AG04449 (cell line): ENCODE measurements at regions not wholly inside any gene's neighbourhood (a gene's known extent, or its start where the extent isn't known, plus 50 kb on each side); places are given as distances from the start of the nearest gene placed in this dataset.

Experiments
- CTCF ChIA-PET: fragments of 350-600 bp; formaldehyde crosslinking; extraction: SDS; loops from one replicate; lab custom pipeline; 2021; ENCODE audit warnings: antibody characterized with exemption; lab: Yijun Ruan, JAX
- POLR2A ChIA-PET: fragments of 400-600, 350-600 bp; formaldehyde crosslinking; extraction: SDS; loops from one replicate; lab custom pipeline; 2020; ENCODE audit warnings: antibody characterized with exemption, inconsistent platforms; lab: Yijun Ruan, JAX
- DNase-seq: peaks from one replicate; pipeline ENCODE4 v3.0.0-alpha.2; 2010; ENCODE audit warnings: low read depth, low spot score
- H3K4me3 ChIP-seq: 2 replicates; pipeline ENCODE4 v1.5.1; 2011; ENCODE audit warnings: low read depth, mild to moderate bottlenecking, control low read depth, low read length
- CTCF ChIP-seq: IDR thresholded peaks from one replicate; pipeline ENCODE4 v1.5.1; 2011; ENCODE audit warnings: mild to moderate bottlenecking, moderate library complexity, low read length, control low read depth, inconsistent platforms; ENCODE audit not compliant: insufficient read depth; ENCODE audit errors: missing control alignments

DNA sequence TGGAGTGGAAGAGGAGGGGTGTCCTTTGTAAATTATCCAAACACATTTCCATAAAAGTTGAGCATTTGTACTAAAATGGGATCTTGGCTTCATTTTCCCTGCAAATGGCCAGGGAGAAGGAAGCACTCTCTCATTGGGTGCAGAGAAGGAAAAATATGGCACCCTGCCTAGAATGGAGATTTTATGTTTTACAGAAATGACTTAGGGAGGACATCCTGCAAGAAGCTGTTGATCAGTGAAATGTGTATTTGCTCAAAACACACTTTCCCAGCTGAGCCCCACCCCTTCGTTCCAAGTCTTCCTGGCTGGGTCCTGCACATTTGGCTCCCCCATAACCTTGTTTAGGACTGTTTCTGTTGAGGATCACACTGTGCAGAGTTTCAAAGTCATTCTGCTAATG is 213.5 kb upstream of the TAPT1 start:
- CTCF ChIA-PET = interaction anchor here (1.0 to 3.3 kb wide), 5 partner anchors 13 to 412 kb away, joined by 3 to 14 read pairs (median 3); no protein-coding TSS in a partner anchor
- POLR2A ChIA-PET = no interaction called here
- no peak overlapping the region for H3K4me3 ChIP-seq
- DNase-seq = no peak
- TF ChIP-seq CTCF = no peak

- TF ChIP-seq CTCF = no peak
Observed at GRCh38 chr4:16438986-16439385, 212.7 kb upstream of the TAPT1 start.

GRCh38 chr4:16437836-16438235 is 211.6 kb upstream of the TAPT1 start:
- no peak overlapping the region for H3K4me3 ChIP-seq
- DNase-seq = no peak
- CTCF ChIA-PET = interaction anchor here (0.7 to 3.3 kb wide), 6 partner anchors 10 to 149 kb away, joined by 3 to 14 read pairs (median 6); no protein-coding TSS in a partner anchor
- no peak for TF ChIP-seq CTCF
- POLR2A ChIA-PET = no interaction called here

More at GRCh38 chr4:16438986-16439385, 212.7 kb upstream of the TAPT1 start:
- CTCF ChIA-PET = interaction anchor here (1.0 to 3.3 kb wide), 6 partner anchors 8 to 411 kb away, joined by 3 to 14 read pairs (median 6); no protein-coding TSS in a partner anchor
- peak; percentile 45 for DNase-seq
- POLR2A ChIA-PET = no interaction called here
- H3K4me3 ChIP-seq = no peak overlapping the region

GRCh38 chr4:16431866-16432265 is 205.6 kb upstream of the TAPT1 start:
- no peak overlapping the region for H3K4me3 ChIP-seq
- TF ChIP-seq CTCF = no peak
- ChIA-PET POLR2A (no interaction called here), CTCF (interaction anchor here (0.9 to 2.2 kb wide), 3 partner anchors 11 to 18 kb away, joined by 3 to 6 read pairs (median 4); no protein-coding TSS in a partner anchor)
- DNase-seq = no peak

DNA sequence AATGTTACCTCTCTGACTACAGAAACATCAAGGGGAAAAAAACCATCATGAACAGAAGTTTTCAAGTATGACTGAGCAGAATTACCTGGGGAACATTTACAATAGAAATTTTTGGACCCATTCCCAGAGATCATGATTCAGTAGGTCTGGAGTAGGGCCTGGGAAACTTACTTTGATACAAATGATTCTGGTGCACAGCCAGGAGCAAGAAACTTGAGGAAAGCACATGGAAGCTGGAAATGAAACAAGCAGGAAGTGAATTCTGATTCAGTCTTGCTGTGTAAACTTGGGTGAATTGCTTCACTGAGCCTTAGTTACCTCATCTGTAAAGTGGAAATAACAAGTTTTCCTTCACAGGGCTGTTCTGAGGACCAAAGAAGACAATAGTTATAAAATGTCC is 192.5 kb upstream of the TAPT1 start:
- no peak overlapping the region for H3K4me3 ChIP-seq
- ChIA-PET CTCF (no interaction called here), POLR2A (no interaction called here)
- TF ChIP-seq CTCF = no peak
- DNase-seq = no peak

DNA sequence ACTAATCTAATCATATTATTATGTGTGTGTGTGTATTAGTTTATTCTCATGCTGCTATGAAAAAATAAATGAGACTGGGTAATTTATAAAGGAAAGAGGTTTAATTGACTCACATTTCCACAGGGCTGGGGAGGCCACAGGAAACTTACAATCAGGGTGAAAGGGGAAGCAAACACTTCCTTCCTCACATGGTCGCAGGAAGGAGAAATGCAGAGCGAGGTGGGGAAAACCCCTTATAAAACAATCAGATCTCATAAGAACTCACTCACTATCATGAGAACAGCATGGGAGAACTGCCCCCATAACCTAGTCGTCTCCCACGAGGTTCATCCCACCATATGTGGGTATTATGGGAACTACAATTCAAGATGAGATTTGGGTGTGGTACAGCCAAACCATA is 190.9 kb upstream of the TAPT1 start:
- no peak for DNase-seq
- ChIA-PET POLR2A (no interaction called here), CTCF (no interaction called here)

More for the DNA sequence above, 190.9 kb upstream of the TAPT1 start:
- no peak for TF ChIP-seq CTCF
- H3K4me3 ChIP-seq = no peak overlapping the region
